Mesothelial cell of epicardium (in vitro differentiated cells): ENCODE measurements at regions not wholly inside any gene's neighbourhood (a gene's known extent, or its start where the extent isn't known, plus 50 kb on each side); places are given as distances from the start of the nearest gene placed in this dataset.

Experiments
- DNase-seq, 2 experiments: peaks; one replicate each; pipeline ENCODE4 v3.0.0; 2021; ENCODE audit warnings: low spot score in 2 of 2; ENCODE audit not compliant: unreplicated experiment in 2 of 2
- H3K27ac Mint-ChIP-seq: 2 replicates; pipeline ENCODE4 v1.8.0; 2021; ENCODE audit warnings: mixed read lengths
- H3K27me3 Mint-ChIP-seq: 2 replicates; pipeline ENCODE4 v1.8.0; 2021; ENCODE audit warnings: low read depth, mixed read lengths
- H3K36me3 Mint-ChIP-seq: 2 replicates; pipeline ENCODE4 v1.8.0; 2021; ENCODE audit warnings: mixed read lengths
- H3K4me1 Mint-ChIP-seq: 2 replicates; pipeline ENCODE4 v1.8.0; 2021; ENCODE audit warnings: mixed read lengths
- H3K4me3 Mint-ChIP-seq: 2 replicates; pipeline ENCODE4 v1.8.0; 2021; ENCODE audit warnings: mild to moderate bottlenecking, moderate library complexity, mixed read lengths
- H3K9me3 Mint-ChIP-seq: 2 replicates; pipeline ENCODE4 v1.8.0; 2021; ENCODE audit warnings: mixed read lengths
- CTCF ChIP-seq: fragments of 200-600 bp; sonication (generic); IDR thresholded peaks from one replicate; pipeline ENCODE4 v1.5.0; 2021; ENCODE audit warnings: antibody characterized with exemption; ENCODE audit not compliant: unreplicated experiment

- H3K27me3 Mint-ChIP-seq: peaks cover 58% of the 10 kb centered on the region
- no peak overlapping the region for H3K4me3 Mint-ChIP-seq
- no peak overlapping the region for H3K27ac Mint-ChIP-seq
Observed at GRCh38 chr13:94956417-94957110, 244.2 kb upstream of the SOX21 start.

GRCh38 chr13:94952787-94953186, 240.4 kb upstream of the SOX21 start:
- TF ChIP-seq CTCF: no peak
- Mint-ChIP-seq H3K27me3 (peaks cover 56% of the 10 kb centered on the region), H3K36me3 (no peaks in the 10 kb centered on the region), H3K27ac (no peak overlapping the region), H3K9me3 (peaks cover 15% of the 10 kb centered on the region), H3K4me3 (no peak overlapping the region), H3K4me1 (peaks cover 2% of the 10 kb centered on the region)
- DNase-seq: no peak

More at GRCh38 chr13:94956417-94957110, 244.2 kb upstream of the SOX21 start:
- no peak for DNase-seq
- H3K36me3 Mint-ChIP-seq: no peaks in the 10 kb centered on the region
- TF ChIP-seq CTCF: no peak
- H3K4me1 Mint-ChIP-seq: no peaks in the 10 kb centered on the region
- peaks cover 15% of the 10 kb centered on the region for H3K9me3 Mint-ChIP-seq

GRCh38 chr13:94950303-94950702, 238.0 kb upstream of the SOX21 start:
- no peak overlapping the region for H3K27ac Mint-ChIP-seq
- H3K9me3 Mint-ChIP-seq: peaks cover 15% of the 10 kb centered on the region
- DNase-seq: no peak
- no peaks in the 10 kb centered on the region for H3K36me3 Mint-ChIP-seq
- peaks cover 68% of the 10 kb centered on the region for H3K27me3 Mint-ChIP-seq
- no peak for TF ChIP-seq CTCF
- H3K4me1 Mint-ChIP-seq: peaks cover 2% of the 10 kb centered on the region
- no peak overlapping the region for H3K4me3 Mint-ChIP-seq

- no peak overlapping the region for H3K4me3 Mint-ChIP-seq
- DNase-seq: no peak
Observed at GRCh38 chr13:94947965-94948371, 235.6 kb upstream of the SOX21 start.

GRCh38 chr13:94947392-94947791, 235.0 kb upstream of the SOX21 start:
- H3K4me1 Mint-ChIP-seq: peaks cover 2% of the 10 kb centered on the region
- H3K27ac Mint-ChIP-seq: no peak overlapping the region
- H3K9me3 Mint-ChIP-seq: no peaks in the 10 kb centered on the region
- H3K36me3 Mint-ChIP-seq: no peaks in the 10 kb centered on the region
- no peak for DNase-seq
- H3K27me3 Mint-ChIP-seq: peaks cover 72% of the 10 kb centered on the region
- no peak for TF ChIP-seq CTCF
- H3K4me3 Mint-ChIP-seq: no peak overlapping the region

More at GRCh38 chr13:94947965-94948371, 235.6 kb upstream of the SOX21 start:
- Mint-ChIP-seq H3K4me1 (peaks cover 2% of the 10 kb centered on the region), H3K36me3 (no peaks in the 10 kb centered on the region), H3K9me3 (peaks cover 4% of the 10 kb centered on the region), H3K27me3 (peaks cover 76% of the 10 kb centered on the region), H3K27ac (no peak overlapping the region)
- TF ChIP-seq CTCF: no peak

GRCh38 chr13:94946039-94946438, 233.7 kb upstream of the SOX21 start:
- Mint-ChIP-seq H3K27ac (no peak overlapping the region), H3K9me3 (peaks cover 4% of the 10 kb centered on the region), H3K4me3 (no peak overlapping the region), H3K27me3 (peaks cover 64% of the 10 kb centered on the region), H3K4me1 (peaks cover 2% of the 10 kb centered on the region), H3K36me3 (no peaks in the 10 kb centered on the region)
- TF ChIP-seq CTCF: no peak
- DNase-seq: no peak
